22Rv1 (cell line): ENCODE measurements at regions not wholly inside any gene's neighbourhood (a gene's known extent, or its start where the extent isn't known, plus 50 kb on each side); places are given as distances from the start of the nearest gene placed in this dataset.

Source experiments
- CTCF ChIP-seq: fragments of 450-650 bp; IDR thresholded peaks from 2 replicates; pipeline ENCODE4 v1.5.1; 2017; ENCODE audit warnings: mild to moderate bottlenecking
- ZFX ChIP-seq: fragments of 450-650 bp; IDR thresholded peaks from 2 replicates; pipeline ENCODE4 v1.6.1; 2017; ENCODE audit warnings: antibody characterized with exemption, borderline replicate concordance

DNA sequence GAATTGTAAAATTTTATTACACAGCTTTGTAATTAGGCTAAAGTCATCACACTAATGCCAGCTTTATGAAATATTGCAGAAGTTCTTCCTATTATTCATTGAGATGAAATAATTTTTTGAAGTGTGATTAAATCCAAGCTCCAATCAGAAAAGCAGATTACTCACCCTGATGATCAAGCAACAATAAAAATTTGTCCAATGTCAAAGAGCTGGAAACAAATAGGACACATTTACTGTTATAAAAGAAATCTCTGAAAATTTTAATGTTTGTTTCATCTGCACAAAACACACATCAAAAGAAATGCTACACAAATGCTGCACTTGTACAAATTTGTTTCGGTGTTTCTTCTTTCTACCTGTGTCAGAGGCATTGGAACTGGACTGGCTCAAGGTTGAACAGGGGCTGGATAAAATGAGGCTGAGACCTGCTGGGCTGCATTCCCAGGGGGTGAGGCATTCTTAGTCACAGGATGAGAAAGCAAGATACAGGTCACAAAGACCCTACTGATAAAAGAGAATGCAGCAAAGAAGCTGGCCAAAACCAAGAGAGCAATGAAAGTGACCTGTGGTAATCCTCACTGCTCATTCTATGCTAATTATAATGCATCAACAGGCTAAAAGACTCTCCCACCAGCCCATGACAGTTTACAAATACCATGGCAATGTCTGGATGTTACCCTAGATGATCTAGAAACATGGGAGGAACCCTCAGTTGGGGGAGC, 78.3 kb downstream of the GASK1B start:
- TF ChIP-seq CTCF (no peak), ZFX (no peak)
